LNCAP (cell line): ENCODE measurements at regions not wholly inside any gene's neighbourhood (a gene's known extent, or its start where the extent isn't known, plus 50 kb on each side); places are given as distances from the start of the nearest gene placed in this dataset.

Source experiments
- CTCF ChIP-seq: fragments of 450-650 bp; IDR thresholded peaks from 2 replicates; pipeline ENCODE4 v1.5.1; 2017; ENCODE audit warnings: mild to moderate bottlenecking

- no peak for TF ChIP-seq CTCF
These were observed 1230.6 kb upstream of the NUDT12 start for GRCh38 chr5:104793031-104793754.

GRCh38 chr5:104789366-104789765, 1226.8 kb upstream of the NUDT12 start:
- no peak for TF ChIP-seq CTCF

- no peak for TF ChIP-seq CTCF
These were observed 1222.5 kb upstream of the NUDT12 start for GRCh38 chr5:104785097-104785496.

GRCh38 chr5:104774372-104774771, 1211.8 kb upstream of the NUDT12 start:
- TF ChIP-seq CTCF: no peak

- TF ChIP-seq CTCF: no peak
These were observed 1201.6 kb upstream of the NUDT12 start for GRCh38 chr5:104764197-104764596.

- no peak for TF ChIP-seq CTCF
These were observed 1200.6 kb upstream of the NUDT12 start for GRCh38 chr5:104763216-104763615.

- TF ChIP-seq CTCF: no peak
These were observed 1195.3 kb upstream of the NUDT12 start for GRCh38 chr5:104757915-104758314.

- TF ChIP-seq CTCF: no peak
These were observed 1193.2 kb upstream of the NUDT12 start for GRCh38 chr5:104755806-104756205.
